ENCODE measurements at regions not wholly inside any gene's neighbourhood (a gene's known extent, or its start where the extent isn't known, plus 50 kb on each side); places are given as distances from the start of the nearest gene placed in this dataset.

DNA sequence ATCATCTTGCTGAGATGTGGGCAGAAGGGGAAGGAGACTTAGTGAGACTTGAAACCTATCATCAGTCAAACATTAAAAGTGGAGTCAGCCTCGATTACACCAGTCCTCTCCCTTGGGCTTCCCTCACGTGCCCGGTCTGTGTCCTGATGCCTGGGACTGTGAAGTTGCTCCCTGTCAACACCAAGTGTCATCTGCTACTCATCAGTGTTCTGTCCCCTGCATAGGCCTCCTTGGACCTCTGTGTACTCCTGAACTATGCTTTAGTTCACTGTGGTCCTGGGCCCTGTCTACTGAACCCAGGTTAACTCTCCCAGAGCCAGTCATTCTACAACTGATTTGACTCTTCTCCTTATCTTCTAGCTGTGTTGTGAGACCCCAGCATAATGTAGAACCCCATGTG is 506.3 kb downstream of the TYW1 start:
- TF ChIP-seq EZH2phosphoT487 (IDR thresholded peaks at IDR 0.05; ENCODE audit: borderline replicate concordance) (no peak), CTCF (conservative IDR thresholded peaks at IDR 0.05; ENCODE audit: low read length) (no peak)
